Effector CD4-positive, alpha-beta T cell (primary cell): ENCODE measurements at regions not wholly inside any gene's neighbourhood (a gene's known extent, or its start where the extent isn't known, plus 50 kb on each side); places are given as distances from the start of the nearest gene placed in this dataset.
A peak's percentile ranks its signal among the peaks of the same experiment; 100 is the strongest.
"Not testable (repeated sequence)": the region's sequence is repeated elsewhere in the genome, so short reads cannot be mapped to it uniquely, and the experiment has no call there.

Source experiments
- DNase-seq: peaks from one replicate; pipeline ENCODE4 v3.0.0-alpha.2; 2020

GRCh38 chr5:157956271-157956885, 97.4 kb upstream of the CLINT1 start:
- no peak for DNase-seq

DNA sequence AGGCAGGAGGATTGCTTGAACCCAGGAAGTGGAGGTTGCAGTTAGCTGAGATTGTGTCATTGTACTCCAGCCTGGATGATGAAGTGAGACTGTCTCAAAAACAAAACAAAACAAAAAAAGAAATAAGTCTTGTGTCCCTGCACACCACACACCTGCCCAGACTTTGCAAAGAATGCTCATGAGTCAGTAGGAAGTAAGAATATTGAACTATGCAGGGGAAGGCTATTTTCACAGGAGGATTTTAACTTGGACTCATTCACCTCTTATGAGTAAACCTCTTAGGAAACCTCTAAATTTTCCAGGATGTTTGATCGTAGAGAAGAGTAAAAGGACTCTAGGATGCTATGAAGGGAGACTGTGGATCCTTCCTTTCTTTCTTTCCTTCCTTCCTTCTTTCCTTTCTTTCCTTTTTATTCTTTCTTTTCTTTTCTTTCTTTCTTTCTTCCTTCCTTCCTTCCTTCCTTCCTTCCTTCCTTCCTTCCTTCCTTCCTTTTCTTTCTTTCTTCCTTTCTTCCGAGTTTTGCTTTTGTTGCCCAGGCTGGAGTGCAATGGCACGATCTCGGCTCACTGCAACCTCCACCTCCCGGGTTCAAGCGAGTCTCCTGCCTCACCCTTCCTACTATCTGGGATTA, 96.7 kb upstream of the CLINT1 start:
- no peak for DNase-seq

- no peak for DNase-seq
Observed at GRCh38 chr5:157952374-157952685, 93.4 kb upstream of the CLINT1 start.

DNA sequence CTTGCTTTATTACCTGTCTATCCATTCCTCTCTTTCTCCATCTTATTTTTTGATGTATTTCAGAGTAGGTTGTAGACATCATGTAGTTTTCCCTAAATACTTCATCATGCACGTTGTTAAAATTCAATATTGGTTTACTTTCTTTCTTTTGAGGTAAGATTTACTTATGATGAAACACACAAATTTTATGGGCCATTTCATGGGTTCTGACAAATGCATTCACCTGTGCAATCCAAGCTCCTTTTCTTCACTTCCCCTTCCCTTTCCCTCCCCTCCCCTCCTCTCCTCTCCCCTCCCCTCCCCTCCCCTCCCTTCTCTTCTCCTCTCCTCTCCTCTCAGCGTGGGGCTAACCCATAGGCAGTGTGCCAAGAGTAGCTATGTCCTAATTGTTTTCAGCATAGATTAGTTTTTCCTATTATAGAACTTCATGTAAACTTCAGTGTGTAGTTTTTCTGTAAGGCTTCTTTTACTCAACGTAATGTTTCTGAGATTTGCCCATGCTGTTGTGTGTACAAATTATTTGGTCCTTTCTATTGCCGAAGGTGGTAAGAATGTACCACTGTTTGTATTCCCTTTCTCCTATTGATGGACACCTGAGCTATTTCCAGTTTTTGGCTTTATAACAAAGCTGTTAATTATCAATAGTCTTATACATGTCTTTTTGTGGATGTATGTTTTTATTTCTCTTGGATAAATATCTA, 92.9 kb upstream of the CLINT1 start:
- no peak for DNase-seq

DNA sequence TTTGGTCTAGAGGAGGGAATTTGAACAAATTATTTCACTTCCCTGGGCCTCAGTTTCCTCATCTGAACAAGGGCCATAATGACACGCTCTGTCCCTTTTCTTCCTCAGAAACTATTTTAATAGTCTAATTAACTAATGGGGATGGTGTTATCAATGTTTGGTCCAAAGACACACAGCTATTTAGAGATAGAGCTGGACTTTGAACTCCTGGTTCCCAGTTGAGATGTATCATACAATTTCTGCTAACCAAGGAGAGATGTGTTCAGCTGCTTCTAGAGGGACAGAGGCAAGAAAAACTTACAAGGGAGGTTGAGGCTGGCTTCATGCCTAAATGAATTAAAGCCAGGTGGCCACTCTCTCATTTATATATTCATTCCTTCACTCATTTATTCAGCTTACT, 90.6 kb upstream of the CLINT1 start:
- no peak for DNase-seq

DNA sequence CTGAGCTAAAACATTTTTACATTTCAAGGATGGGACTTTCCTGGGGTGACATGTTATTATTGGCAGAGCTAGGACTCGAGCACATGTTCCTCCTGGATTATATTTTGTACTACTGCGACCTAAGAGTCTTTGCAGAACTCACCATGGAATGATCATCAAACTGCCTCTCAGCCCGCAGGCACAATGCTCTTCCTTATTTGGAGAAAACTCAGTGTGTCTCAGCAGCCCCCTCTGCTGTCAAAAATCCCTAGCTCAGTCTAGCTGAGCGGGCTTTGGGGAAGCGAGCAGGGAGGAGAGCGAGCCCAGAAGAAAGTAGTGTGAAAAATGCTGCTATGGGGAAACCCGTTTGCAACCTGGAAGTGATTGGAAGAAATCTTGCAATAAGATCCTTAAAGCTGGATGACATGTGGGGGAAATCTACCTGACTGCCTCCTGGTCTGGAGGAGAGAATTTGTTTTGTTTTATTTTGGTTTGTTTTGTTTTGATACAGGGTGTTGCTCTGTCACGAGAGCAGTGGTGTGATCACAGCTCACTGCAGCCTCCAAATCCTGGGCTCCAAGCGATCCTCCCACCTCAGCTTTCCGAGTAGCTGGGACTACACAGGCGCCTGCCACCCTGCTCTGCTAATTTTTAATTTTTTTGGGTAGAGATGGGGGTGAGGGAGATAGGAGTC, 89.9 kb upstream of the CLINT1 start:
- peak; percentile 64 for DNase-seq

GRCh38 chr5:157947156-157947555, 88.2 kb upstream of the CLINT1 start:
- DNase-seq = no peak

DNA sequence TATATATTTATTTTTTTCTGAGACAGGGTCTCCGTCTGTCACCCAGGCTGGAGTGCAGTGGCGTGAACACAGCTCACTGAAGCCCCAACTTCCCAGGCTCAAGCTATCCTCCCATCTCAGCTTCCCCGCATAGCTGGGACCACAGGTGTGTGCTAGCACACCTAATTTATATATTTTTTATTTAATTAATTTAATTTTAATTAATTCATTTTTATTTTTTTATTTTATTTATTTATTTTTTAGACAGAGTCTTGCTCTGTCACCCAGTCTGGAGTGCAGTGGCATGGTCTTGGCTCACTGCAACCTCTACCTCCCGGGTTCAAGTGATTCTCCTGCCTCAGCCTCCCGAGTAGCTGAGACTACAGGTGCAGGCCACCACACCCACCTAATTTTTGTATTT, 86.9 kb upstream of the CLINT1 start:
- not testable (repeated sequence) for DNase-seq

DNA sequence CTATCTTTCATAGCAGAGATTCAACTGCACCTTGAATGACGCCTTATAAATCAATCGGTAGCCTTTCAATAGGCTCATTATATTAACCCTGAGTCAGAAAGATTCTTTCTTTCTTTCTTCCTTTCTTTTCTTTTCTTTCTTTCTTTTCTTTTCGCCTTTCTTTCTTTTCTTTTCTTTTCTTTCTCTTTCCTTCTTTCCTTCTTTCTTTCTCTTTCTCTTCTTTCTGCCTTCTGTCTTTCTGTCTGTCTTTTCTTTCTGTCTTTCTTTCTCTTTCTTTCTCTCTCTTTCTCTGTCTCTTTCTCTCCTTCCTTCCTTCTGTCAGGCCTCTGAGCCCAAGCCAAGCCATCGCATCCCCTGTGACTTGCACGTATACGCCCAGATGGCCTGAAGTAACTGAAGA, 86.0 kb upstream of the CLINT1 start:
- no peak for DNase-seq

GRCh38 chr5:157944077-157944633, 85.2 kb upstream of the CLINT1 start:
- DNase-seq = no peak

DNA sequence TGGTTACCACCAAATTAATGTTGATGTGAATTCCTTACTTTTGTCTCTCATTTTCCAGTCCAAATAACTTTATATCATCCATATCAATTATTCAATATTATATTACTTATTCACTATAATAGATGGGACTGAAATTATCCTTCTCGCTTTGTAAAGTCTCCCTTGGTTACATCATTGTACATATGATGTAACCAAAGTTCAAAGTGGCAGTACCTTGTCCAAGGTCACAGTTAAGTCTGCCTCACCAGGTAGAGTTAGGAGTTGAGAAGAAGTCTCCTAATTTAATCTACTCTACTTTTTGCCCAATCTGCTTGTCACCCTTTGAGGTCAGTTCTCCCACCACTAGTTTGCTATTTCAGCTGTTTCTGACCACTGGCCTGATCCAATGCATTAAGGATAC, 83.7 kb upstream of the CLINT1 start:
- DNase-seq = no peak

DNA sequence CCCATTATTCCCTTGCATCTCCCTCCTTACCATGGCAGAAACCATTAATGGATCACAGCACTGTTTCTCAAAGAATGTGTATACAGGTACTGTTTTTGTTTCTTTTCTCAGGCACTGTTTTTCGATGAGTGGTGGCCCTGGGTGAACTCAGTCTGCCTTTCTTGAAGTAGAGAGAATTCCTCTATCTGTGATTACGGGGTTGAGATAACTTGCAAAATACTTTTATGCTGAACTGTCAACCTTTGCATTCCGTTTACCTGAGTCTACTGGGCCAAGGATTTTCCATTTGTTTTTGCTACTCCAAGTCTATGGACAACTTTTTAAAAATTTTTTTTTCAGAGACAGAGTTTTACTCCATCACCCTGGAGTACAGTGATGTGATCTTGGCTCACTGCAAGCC, 82.7 kb upstream of the CLINT1 start:
- DNase-seq = no peak

DNA sequence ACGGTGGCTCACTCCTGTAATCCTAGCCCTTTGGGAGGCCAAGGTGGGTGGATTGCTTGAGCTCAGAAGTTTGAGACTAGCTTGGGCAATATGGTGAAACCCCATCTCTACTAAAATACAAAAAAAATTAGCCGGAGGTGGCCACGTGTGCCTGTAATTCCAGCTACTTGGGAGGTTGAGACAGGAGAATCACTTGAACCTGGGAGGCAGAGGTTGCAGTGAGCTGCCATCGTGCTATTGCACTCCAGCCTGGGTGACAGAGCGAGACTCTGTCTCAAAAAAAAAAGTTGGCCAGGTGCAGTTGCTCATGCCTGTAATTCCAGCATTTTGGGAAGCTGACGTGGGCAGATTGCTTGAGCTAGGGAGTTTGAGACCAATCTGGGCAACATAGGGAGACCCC, 79.2 kb upstream of the CLINT1 start:
- DNase-seq = not testable (repeated sequence)

GRCh38 chr5:157936776-157937501, 78.0 kb upstream of the CLINT1 start:
- not testable (repeated sequence) for DNase-seq

GRCh38 chr5:157934600-157934999, 75.7 kb upstream of the CLINT1 start:
- no peak for DNase-seq

DNA sequence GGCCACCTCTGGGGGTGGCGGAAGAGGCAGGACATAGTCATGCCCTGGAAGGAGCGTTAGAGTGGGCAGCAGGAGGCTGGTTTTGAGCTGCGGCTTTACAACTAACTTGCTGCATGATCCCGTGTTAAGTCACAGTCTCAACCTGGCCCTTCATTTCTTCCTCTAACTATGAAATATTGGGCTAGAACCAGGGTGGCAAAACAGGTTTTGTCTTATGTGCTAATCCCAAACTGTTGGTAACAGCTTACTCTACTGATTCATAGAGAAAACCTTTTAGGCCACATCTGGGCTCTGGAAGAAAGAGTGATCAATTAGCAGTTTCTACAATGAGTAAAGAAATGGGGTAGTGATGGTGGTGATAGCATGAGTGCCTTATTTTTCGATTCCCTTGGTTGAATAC, 74.1 kb upstream of the CLINT1 start:
- DNase-seq = no peak

- DNase-seq = no peak
Observed at GRCh38 chr5:157930710-157931109, 71.8 kb upstream of the CLINT1 start.

GRCh38 chr5:157926977-157927376, 68.0 kb upstream of the CLINT1 start:
- DNase-seq = no peak

GRCh38 chr5:157925786-157926671, 67.1 kb upstream of the CLINT1 start:
- no peak for DNase-seq

GRCh38 chr5:157924931-157925729, 66.2 kb upstream of the CLINT1 start:
- DNase-seq = no peak

- no peak for DNase-seq
Observed at GRCh38 chr5:157924490-157924889, 65.5 kb upstream of the CLINT1 start.
